Keratinocyte (primary cell): ENCODE measurements at regions not wholly inside any gene's neighbourhood (a gene's known extent, or its start where the extent isn't known, plus 50 kb on each side); places are given as distances from the start of the nearest gene placed in this dataset.
A peak's percentile ranks its signal among the peaks of the same experiment; 100 is the strongest.

ENCODE experiments used
- DNase-seq: peaks from one replicate; pipeline ENCODE4 v3.0.0-alpha.2; 2011; ENCODE audit warnings: low read depth, missing footprints, low spot score
- FAIRE-seq: peaks from 2 replicates; lab custom pipeline; 2011; peaks lifted over from hg19 to GRCh38; lab: Jason Lieb, UNC
- H2AFZ ChIP-seq: 2 replicates; pipeline ENCODE4 v1.6.0; 2012; ENCODE audit warnings: low read length, control low read depth, inconsistent platforms; ENCODE audit not compliant: control insufficient read depth
- H3K27ac ChIP-seq: 2 replicates; pipeline ENCODE4 v1.5.1; 2011; ENCODE audit warnings: low read length; ENCODE audit not compliant: control insufficient read depth, insufficient read depth
- H3K27me3 ChIP-seq: 3 replicates; pipeline ENCODE4 v1.6.0; 2011; ENCODE audit warnings: low read length; ENCODE audit not compliant: control insufficient read depth, insufficient read depth; ENCODE audit errors: extremely low read depth
- H3K36me3 ChIP-seq, 2 experiments: 2 replicates in 1 of 2; 3 replicates in 1 of 2; pipeline ENCODE4 v1.5.1; 2011; ENCODE audit warnings: low read length in 2 of 2, mild to moderate bottlenecking in 1 of 2; ENCODE audit not compliant: control insufficient read depth in 2 of 2, insufficient read depth in 2 of 2; ENCODE audit errors: extremely low read depth in 1 of 2
- H3K4me1 ChIP-seq: 3 replicates; pipeline ENCODE4 v1.5.1; 2011; ENCODE audit warnings: low read length; ENCODE audit not compliant: control insufficient read depth, insufficient read depth; ENCODE audit errors: extremely low read depth
- H3K4me2 ChIP-seq: 3 replicates; pipeline ENCODE4 v1.6.0; 2011; ENCODE audit warnings: low read depth, low read length; ENCODE audit not compliant: control insufficient read depth, insufficient read depth; ENCODE audit errors: extremely low read depth
- H3K4me3 ChIP-seq, 3 experiments: fragments of 200-600 bp in 1 of 3; sonication (generic) in 1 of 3; 2 replicates in 2 of 3; 3 replicates in 1 of 3; pipeline ENCODE4 v1.5.1; 2011 to 2016; ENCODE audit warnings: low read length in 3 of 3, mild to moderate bottlenecking in 3 of 3, control low read depth in 2 of 3, inconsistent platforms in 1 of 3, low read depth in 1 of 3, mixed read lengths in 1 of 3, mixed run types in 1 of 3, moderate library complexity in 1 of 3; ENCODE audit not compliant: control insufficient read depth in 2 of 3, insufficient read depth in 2 of 3; ENCODE audit errors: extremely low read depth in 1 of 3
- H3K79me2 ChIP-seq: 2 replicates; pipeline ENCODE4 v1.6.0; 2012; ENCODE audit warnings: low read length; ENCODE audit not compliant: control insufficient read depth, insufficient read depth
- H3K9ac ChIP-seq: 3 replicates; pipeline ENCODE4 v1.6.0; 2011; ENCODE audit warnings: low read length; ENCODE audit not compliant: control insufficient read depth, insufficient read depth; ENCODE audit errors: extremely low read depth
- H3K9me1 ChIP-seq: 3 replicates; pipeline ENCODE4 v1.6.0; 2011; ENCODE audit warnings: low read length; ENCODE audit not compliant: control insufficient read depth, insufficient read depth; ENCODE audit errors: extremely low read depth
- H3K9me3 ChIP-seq: 2 replicates; pipeline ENCODE4 v1.5.1; 2012; ENCODE audit warnings: low read depth, low read length; ENCODE audit not compliant: control insufficient read depth
- H4K20me1 ChIP-seq: 3 replicates; pipeline ENCODE4 v1.6.0; 2011; ENCODE audit warnings: low read length; ENCODE audit not compliant: control insufficient read depth, insufficient read depth; ENCODE audit errors: extremely low read depth
- CTCF ChIP-seq, 3 experiments: IDR thresholded peaks in 1 of 3; conservative IDR thresholded peaks in 1 of 3; optimal IDR thresholded peaks in 1 of 3; 2 replicates in 2 of 3; 3 replicates in 1 of 3; pipeline versions ENCODE3 to v1.5.1; 2011; ENCODE audit warnings: low read length in 3 of 3, mild to moderate bottlenecking in 3 of 3, moderate library complexity in 2 of 3, control low read depth in 1 of 3, inconsistent platforms in 1 of 3; ENCODE audit not compliant: insufficient read depth in 2 of 3; ENCODE audit errors: extremely low read depth in 1 of 3
- EZH2 ChIP-seq: IDR thresholded peaks from one replicate; pipeline ENCODE4 v1.6.1; 2012; ENCODE audit warnings: inconsistent platforms, mild to moderate bottlenecking, low read length, moderate library complexity
- dilution Hi-C: fragments of 300-500 bp; cut with MboI; formaldehyde crosslinking; loops from one replicate; pipeline ENCODE4 v1.7.0; 2020; ENCODE audit warnings: low sequenced_read_pairs; ENCODE audit not compliant: extremely low pct_ligation_motif_present

- Histone ChIP-seq H3K4me2 (no peak overlapping the region), H3K9ac (no peak overlapping the region), H3K9me1 (no peaks in the 10 kb centered on the region), H3K4me3 (no peak overlapping the region), H3K27me3 (peaks cover 25% of the 10 kb centered on the region), H3K36me3 (no peaks in the 10 kb centered on the region), H4K20me1 (no peaks in the 10 kb centered on the region), H3K9me3 (no peaks in the 10 kb centered on the region), H3K79me2 (no peaks in the 10 kb centered on the region), H2AFZ (no peak overlapping the region), H3K27ac (no peak overlapping the region), H3K4me1 (no peaks in the 10 kb centered on the region)
- dilution Hi-C loops = no loop called here
- DNase-seq (no peak), FAIRE-seq (no peak)
- TF ChIP-seq EZH2 = peak; percentile 26
- TF ChIP-seq CTCF (optimal IDR thresholded peaks at IDR 0.05 in 1 of 3, IDR thresholded peaks at IDR 0.05 in 1 of 3, conservative IDR thresholded peaks at IDR 0.05 in 1 of 3; ENCODE audit: extremely low read depth in 1 of 3, insufficient read depth in 2 of 3, low read length in 3 of 3) = no peak
Measured at GRCh38 chr6:165986914-165987482, 180.7 kb downstream of the TBXT start.

DNA sequence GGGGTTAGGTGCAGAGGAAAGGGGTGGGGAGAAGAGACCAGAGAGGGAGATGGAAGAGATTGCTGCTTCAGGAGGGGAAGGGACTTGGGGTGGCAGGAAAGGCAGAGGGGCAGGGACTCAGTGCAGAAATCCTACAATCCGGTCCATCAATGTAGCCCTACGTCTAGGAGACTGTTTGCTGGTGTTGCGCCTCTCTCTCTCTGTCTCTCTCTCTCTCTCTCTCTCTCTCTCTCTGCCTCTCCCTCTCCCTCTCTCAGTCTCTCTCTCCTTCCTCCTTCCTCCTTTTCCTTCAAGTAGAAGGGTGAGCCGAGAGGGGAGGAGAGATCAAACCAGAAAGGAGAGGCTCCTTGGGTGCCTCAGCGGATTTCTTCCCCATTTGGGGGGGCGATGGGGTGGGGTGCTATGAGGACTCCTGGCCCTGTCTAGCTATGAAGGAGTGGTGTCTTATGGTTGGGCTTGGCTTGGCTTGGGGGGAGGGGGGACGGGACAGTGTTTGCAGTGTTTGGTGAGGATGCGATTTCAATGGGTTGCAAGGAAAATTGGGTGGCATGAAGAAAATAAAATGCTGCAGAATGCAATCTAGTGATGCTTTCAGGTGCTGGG is 181.2 kb downstream of the TBXT start:
- Histone ChIP-seq H2AFZ (no peak overlapping the region), H3K9me1 (no peaks in the 10 kb centered on the region), H3K4me3 (no peak overlapping the region), H3K79me2 (no peaks in the 10 kb centered on the region), H4K20me1 (no peaks in the 10 kb centered on the region), H3K4me2 (no peak overlapping the region), H3K36me3 (no peaks in the 10 kb centered on the region), H3K27me3 (peaks cover 25% of the 10 kb centered on the region), H3K9me3 (no peaks in the 10 kb centered on the region), H3K9ac (no peak overlapping the region), H3K27ac (no peak overlapping the region), H3K4me1 (no peaks in the 10 kb centered on the region)
- DNase-seq (no peak), FAIRE-seq (no peak)
- dilution Hi-C loops = no loop called here
- TF ChIP-seq CTCF (optimal IDR thresholded peaks at IDR 0.05 in 1 of 3, IDR thresholded peaks at IDR 0.05 in 1 of 3, conservative IDR thresholded peaks at IDR 0.05 in 1 of 3; ENCODE audit: extremely low read depth in 1 of 3, insufficient read depth in 2 of 3, low read length in 3 of 3) (no peak), EZH2 (no peak)
